Uterus (tissue), 2 donors: ENCODE measurements at regions not wholly inside any gene's neighbourhood (a gene's known extent, or its start where the extent isn't known, plus 50 kb on each side); places are given as distances from the start of the nearest gene placed in this dataset.

ENCODE experiments used
- POLR2A ChIP-seq, 2 donors: fragments of 450-650 bp; IDR thresholded peaks; one replicate each; pipeline ENCODE4 v1.6.1; 2016; ENCODE audit warnings: antibody characterized with exemption in 2 of 2, mild to moderate bottlenecking in 1 of 2, moderate library complexity in 1 of 2
- TF ChIP-seq, protein P1 (sequence below), 4 experiments: fragments of 200-600 bp in 2 of 4; fragments of 450-650 bp in 2 of 4; sonication (generic) in 2 of 4; IDR thresholded peaks; one replicate each; pipeline ENCODE4 v1.5.1; 2016 to 2019; ENCODE audit warnings: antibody characterized with exemption in 4 of 4, mild to moderate bottlenecking in 2 of 4, moderate library complexity in 1 of 4

DNA sequence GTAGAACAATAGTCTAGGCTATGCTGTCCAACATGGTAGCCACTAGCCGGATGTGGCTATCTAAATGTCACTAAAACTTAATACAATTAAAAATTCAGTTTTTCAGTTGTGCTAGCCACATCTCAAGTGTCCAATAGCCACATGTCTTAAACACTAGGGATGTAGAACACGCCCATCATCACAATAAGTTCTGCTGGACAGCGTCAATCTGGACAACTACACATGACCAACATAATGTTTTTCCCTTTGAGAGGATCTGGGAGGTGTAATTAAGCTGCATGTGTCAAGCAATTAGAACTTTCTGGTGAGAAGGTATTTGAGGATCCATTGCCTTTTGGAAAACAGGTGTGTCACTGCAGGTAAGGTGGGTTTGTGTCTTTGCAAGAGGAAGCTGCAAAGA, 424.6 kb upstream of the WWC1 start:
- TF ChIP-seq, protein P1, sequence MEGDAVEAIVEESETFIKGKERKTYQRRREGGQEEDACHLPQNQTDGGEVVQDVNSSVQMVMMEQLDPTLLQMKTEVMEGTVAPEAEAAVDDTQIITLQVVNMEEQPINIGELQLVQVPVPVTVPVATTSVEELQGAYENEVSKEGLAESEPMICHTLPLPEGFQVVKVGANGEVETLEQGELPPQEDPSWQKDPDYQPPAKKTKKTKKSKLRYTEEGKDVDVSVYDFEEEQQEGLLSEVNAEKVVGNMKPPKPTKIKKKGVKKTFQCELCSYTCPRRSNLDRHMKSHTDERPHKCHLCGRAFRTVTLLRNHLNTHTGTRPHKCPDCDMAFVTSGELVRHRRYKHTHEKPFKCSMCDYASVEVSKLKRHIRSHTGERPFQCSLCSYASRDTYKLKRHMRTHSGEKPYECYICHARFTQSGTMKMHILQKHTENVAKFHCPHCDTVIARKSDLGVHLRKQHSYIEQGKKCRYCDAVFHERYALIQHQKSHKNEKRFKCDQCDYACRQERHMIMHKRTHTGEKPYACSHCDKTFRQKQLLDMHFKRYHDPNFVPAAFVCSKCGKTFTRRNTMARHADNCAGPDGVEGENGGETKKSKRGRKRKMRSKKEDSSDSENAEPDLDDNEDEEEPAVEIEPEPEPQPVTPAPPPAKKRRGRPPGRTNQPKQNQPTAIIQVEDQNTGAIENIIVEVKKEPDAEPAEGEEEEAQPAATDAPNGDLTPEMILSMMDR (IDR thresholded peaks at IDR 0.05) = no peak
- no peak for TF ChIP-seq POLR2A (IDR thresholded peaks at IDR 0.05)
